ENCODE measurements at regions not wholly inside any gene's neighbourhood (a gene's known extent, or its start where the extent isn't known, plus 50 kb on each side); places are given as distances from the start of the nearest gene placed in this dataset.

- TF ChIP-seq CTCF (IDR thresholded peaks at IDR 0.05; ENCODE audit: borderline replicate concordance, extremely low read depth, low read length, poor library complexity, severe bottlenecking) (no peak), EZH2 (IDR thresholded peaks at IDR 0.05; ENCODE audit: borderline replicate concordance, low read depth, low read length, severe bottlenecking) (no peak)
These were observed 258.4 kb downstream of the OPA1 start for GRCh38 chr3:193851428-193851847.
